HG02798 (cell line): ENCODE measurements at regions not wholly inside any gene's neighbourhood (a gene's known extent, or its start where the extent isn't known, plus 50 kb on each side); places are given as distances from the start of the nearest gene placed in this dataset.
"Not testable (repeated sequence)": the region's sequence is repeated elsewhere in the genome, so short reads cannot be mapped to it uniquely, and the experiment has no call there.

Experiments used
- ATAC-seq: cut with Tn5 transposase; IDR thresholded peaks from one replicate; pipeline ENCODE4 v1.9.1; 2021; ENCODE audit warnings: mild to moderate bottlenecking; ENCODE audit not compliant: unreplicated experiment, poor library complexity

DNA sequence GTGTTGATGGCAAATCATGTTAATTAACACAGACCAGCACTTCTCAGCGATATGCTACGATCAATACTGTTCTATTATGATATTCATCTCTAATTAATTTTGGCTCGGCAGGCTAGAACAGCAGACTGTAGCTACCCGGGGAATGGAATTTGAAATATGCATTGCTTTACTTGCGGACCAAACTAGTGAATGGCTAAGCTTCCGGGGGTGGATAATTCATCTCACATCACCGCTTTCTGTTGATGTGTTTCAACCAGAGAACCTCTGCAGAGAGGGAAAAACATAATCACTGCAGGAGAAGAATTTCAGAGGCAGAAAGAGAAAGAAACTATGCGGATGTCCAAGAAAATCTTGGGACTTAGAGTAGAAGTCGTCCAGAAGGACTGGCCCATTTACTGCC, 490.9 kb downstream of the STK39 start:
- no peak for ATAC-seq

DNA sequence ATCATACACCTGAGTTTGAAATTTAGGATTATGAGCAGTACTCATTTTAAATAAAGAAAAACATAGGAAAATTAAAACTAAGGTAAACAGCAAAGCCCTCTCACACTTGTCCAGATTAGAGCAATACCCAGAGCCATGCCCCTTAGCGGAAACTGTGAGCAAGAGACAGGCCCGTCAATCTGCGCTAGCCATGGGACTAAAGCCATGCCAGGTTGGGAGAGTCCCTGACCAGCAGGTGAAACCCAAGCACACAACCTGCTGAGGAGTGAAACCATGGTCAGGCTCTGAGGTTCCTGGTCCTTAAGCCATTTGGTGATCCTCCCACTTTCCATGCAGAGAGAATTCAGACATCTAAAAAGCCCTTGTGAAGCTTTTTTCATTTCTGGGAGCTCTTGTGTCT, 494.3 kb downstream of the STK39 start:
- ATAC-seq = no peak

DNA sequence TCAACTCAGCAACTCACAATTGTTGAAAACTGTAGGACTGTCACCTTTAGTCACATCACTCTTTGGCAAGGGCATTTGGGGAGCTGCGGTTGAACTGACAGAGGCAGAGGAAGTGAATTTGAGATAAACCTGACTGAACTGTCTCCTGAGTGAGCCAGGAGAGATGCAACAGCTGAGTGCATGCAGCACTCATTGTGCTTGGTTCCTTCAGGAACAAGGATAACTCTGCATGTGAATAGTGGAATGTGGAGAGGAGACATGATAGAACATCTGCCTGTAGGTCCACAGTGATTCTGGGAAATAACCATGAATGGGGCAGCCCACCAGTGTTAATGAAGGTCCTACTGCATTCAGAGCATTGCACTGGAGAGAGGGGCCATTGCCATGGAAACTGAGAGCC, 494.7 kb downstream of the STK39 start:
- no peak for ATAC-seq

- no peak for ATAC-seq
Observed at GRCh38 chr2:167750675-167751074, 496.7 kb downstream of the STK39 start.

DNA sequence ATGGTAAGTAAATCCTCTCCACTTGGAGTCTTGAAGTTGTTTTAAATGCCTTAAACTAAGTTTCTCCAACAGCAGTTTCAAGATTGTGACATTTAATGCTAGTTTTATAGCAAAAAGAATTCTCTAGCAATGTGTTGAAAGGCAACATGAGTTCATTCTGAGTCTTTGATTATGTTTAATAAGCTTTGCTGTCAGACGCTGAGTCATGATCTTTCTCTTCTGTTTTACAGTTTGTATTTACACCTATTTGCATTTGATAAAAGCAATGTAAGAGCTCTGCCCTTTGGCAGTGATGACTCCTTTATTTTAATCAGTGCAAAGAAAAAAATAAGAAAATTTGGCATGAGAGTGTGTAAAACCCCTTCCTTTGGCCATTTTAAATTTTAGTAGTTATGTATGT, 497.7 kb downstream of the STK39 start:
- no peak for ATAC-seq

DNA sequence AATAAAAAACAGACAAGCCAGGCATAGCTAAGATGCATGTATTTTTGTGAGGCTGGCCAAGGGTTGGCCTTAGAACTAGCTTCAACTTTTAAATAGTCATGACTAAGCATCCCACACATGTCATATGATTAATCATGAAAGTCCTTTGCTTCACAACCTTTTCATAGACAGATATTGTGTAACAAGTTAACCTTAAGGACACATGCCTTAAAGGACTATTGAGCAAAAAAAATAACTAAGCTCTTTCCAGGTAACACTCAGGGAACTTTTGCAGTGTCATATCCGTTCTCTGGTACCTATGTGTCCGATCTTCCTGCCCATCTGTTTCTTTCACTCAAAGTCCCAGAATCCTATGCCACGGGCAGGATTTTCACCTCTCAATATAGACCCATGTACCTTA, 498.4 kb downstream of the STK39 start:
- no peak for ATAC-seq

GRCh38 chr2:167748536-167748935, 498.9 kb downstream of the STK39 start:
- no peak for ATAC-seq

DNA sequence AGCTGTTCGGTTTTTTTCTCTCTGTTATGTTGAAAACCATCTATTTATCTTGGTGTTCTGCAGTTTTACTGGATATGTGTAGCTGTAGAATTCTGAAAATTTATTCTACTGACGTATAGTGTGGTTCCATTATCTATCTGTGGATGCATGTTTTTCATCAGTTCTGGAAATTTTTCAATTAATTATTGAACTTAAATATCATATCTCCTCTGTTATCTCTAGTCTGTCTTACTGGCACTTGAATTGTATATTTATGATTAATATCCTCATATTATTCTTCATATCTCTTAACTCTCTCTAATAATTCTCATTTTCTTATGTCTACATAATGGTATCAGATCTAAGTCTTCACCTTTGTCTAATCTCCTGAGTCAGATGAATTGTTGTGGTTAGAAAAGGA, 501.7 kb downstream of the STK39 start:
- ATAC-seq = no peak

GRCh38 chr2:167739921-167740320, 507.5 kb downstream of the STK39 start:
- not testable (repeated sequence) for ATAC-seq

DNA sequence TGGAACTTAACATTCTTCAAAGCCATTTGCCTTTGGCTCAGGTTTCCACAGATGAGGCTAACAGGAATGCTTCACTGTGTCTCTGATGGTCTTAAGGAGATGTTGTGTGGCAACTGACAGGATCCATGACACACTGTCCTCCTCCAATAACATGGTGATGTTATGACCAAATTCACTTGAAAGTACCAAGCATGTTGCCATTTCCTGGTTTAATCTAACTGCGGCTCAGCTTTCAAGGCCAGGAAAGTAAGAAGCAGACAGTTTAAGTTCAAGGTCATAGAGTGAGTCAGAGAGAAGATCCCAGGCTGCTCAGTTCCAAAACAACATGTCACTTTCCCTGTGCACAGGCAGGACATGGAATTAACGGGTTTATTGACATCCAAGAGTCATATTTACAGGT, 513.6 kb downstream of the STK39 start:
- no peak for ATAC-seq

DNA sequence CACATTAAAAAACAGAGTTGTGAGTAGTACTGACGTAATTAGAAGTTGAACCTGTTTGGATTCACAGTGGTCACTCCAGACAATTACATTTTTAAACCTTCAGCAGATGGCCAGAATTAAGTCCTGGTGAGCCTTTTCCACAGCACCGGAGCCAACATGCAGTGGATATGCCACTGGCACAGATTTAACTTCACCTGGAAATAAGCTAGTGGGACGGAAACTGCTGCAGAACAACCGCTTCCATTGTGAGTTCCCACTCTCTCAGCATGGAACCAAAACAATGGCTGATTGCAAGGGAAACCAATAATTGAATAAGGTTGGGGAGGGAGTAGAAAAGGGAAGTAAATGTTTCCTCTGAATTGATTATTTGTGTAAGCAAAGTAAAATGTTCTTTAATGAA, 515.1 kb downstream of the STK39 start:
- ATAC-seq = no peak

GRCh38 chr2:167729911-167730310, 517.5 kb downstream of the STK39 start:
- no peak for ATAC-seq

DNA sequence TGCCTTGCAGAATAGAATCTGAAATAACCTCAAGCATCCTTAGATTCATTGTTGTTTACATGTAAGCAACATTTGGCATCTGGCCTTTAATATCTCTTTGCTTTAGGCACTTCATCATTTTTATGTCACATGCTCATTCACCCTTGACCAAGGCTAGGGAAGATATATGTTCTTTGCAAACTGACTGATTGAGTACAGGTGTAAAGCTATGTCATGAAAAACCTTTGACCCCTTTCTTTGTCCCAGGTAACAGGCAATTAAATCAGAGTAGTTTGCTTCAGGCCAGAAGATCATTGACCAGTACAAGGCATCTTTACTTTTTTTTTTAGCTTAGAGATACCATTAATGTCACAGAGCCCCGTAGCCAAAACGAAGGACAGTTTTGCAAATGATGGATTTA, 520.6 kb downstream of the STK39 start:
- no peak for ATAC-seq

- ATAC-seq = no peak
Observed at GRCh38 chr2:167721593-167721992, 525.8 kb downstream of the STK39 start.

DNA sequence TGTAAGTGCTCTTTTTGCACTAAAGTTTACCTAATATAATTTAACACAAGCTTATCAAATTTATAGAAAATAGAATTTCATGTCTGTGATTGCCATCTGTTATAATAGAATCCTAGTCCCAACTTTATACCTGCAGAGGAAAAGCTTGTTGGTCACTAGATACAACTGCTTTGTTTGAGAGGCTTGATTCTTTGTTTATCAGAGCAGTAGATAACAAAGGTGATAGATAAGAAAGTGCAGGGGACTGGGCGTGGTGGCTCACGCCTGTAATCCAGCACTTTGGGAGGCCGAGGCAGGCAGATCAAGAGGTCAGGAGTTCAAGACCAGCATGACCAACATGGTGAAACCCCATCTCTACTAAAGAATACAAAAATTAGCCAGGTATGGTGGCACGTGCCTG, 528.0 kb downstream of the STK39 start:
- no peak for ATAC-seq

DNA sequence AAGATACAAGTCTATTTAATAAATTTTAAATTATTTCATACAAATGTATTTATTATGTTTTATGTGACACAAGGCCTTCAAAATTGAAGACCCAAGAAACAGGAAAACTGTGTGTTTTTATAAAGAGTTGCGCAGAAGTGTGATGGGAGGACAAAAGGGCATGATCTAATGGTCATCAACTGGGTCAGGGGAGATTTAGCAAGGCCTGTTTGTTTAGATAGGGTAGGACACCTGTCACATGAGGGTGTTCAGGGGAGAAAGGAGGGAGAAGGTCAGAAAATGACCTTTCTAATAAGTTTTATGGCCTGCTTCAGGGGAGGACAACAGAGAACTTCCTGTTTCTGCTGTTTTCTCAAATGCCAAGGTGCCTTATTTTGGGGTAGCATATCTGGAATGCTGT, 528.8 kb downstream of the STK39 start:
- ATAC-seq = no peak

DNA sequence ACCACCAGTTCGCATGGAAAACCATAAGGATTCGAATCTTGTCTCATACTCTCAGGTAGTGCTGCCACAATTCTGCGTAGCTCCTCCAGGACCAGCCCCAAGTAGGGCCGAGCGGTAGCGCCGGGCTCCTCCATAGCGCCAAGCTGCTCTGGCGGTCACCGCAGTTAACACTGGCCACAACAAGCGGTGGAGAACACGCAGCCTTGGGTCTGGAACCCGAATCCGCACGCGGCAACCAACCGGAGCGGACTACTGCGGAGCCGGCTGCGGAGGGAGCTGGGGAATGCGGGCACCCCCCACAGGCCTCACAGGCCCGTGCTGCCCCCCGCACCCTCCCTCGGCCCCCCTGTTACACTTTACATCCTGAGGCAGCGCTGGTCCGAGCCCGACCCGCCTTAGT, 531.5 kb downstream of the STK39 start:
- no peak for ATAC-seq

DNA sequence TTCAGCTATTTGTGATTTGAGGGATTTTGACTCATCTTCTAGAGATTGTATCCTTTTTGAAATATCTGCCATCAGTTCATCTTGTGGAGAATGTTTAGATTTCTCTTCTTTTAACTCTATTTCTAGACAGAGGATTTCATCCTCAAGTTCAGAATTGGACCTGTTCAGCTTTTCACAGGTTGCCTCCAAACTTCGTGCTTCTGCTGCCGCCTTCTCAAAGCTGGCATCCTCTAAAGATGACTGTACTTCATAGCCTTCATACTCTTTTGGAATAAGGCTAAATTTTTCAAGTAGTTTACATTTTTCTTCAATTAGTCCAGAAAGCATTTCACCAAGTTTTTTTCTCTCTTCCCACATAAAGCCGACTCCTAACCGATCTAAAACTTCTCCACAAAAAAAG, 531.9 kb downstream of the STK39 start:
- not testable (repeated sequence) for ATAC-seq

GRCh38 chr2:167712275-167712674, 535.1 kb downstream of the STK39 start:
- ATAC-seq = no peak

- no peak for ATAC-seq
Observed at GRCh38 chr2:167708998-167709397, 538.4 kb downstream of the STK39 start.

DNA sequence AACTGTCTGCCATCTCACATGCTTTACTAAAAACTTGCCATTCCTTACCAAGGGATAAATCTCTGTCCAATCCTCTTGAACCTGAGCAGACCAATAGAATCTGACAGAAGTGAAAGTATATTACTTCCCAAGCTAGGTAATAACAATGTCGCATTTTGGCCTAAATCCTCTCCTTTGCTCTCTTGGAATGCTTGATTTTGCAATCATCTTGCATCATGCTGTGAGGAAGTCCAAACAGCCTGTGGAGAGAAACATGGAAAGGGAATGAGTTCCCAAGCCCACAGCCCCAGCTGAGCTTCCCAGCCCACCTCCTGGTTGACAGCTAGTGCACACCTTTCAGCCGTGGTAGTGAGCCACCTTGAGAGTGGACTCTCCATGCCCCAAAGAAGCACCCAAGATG, 540.6 kb downstream of the STK39 start:
- no peak for ATAC-seq

DNA sequence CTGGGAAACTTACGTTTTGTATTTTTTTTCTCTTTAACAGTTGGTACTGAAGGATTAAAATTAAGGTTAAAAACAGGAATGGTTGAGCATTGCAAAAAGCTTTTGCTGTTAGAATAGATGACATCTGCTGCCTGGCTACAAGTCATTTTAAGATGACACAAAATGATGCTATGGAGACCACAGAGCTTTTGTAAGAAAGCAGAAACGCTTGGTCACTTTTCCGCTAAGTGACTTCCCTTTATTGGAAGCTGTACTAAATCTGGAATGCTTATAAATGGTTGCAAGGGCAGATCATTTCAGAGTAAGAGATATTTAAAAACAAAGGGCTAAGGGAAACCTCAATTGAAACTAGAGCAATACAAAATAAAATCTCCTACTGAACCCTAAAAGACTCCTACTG, 544.0 kb downstream of the STK39 start:
- no peak for ATAC-seq

DNA sequence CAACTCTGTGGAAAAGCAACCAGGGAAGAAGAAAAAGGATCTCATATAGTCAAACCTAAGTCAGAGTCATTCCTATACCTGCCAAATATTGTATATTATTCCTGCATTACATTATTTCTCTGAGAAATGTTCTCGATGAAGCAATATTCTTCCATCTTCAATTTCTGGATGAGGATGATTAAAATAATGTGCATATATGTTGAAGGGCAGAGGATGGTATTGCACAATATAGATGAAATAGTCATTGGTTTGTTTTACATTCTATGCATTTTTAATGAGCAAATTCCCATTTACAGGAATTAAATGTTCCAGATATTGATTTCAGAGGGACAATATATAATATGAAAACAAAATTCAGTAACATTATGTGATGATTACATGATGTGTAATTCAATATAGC, 545.2 kb downstream of the STK39 start:
- ATAC-seq = no peak
